Hepatocyte (in vitro differentiated cells): ENCODE measurements at regions not wholly inside any gene's neighbourhood (a gene's known extent, or its start where the extent isn't known, plus 50 kb on each side); places are given as distances from the start of the nearest gene placed in this dataset.
"Not testable (repeated sequence)": the region's sequence is repeated elsewhere in the genome, so short reads cannot be mapped to it uniquely, and the experiment has no call there.

Experiments
- CTCF ChIP-seq: fragments of 200-600 bp; sonication (generic); IDR thresholded peaks from 2 replicates; pipeline ENCODE4 v1.5.1; 2016; ENCODE audit warnings: antibody characterized with exemption, mild to moderate bottlenecking; ENCODE audit not compliant: poor library complexity
- EZH2phosphoT487 ChIP-seq: fragments of 200-600 bp; sonication (generic); IDR thresholded peaks from one replicate; pipeline ENCODE4 v1.6.1; 2018; ENCODE audit warnings: antibody characterized with exemption, mild to moderate bottlenecking, low read depth, moderate library complexity; ENCODE audit not compliant: unreplicated experiment, severe bottlenecking

DNA sequence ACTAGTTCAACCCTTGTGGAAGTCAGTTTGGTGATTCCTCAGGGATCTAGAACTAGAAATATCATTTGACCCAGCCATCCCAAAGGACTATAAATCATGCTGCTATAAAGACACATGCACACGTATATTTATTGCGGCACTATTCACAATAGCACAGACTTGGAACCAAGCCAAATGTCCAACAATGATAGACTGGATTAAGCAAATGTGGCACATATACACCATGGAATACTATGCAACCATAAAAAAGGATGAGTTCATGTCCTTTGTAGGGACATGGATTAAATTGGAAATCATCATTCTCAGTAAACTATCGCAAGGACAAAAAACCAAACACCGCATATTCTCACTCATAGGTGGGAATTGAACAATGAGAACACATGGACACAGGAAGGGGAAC is 157.8 kb downstream of the MSN start:
- TF ChIP-seq CTCF, EZH2phosphoT487: not testable (repeated sequence)
